ENCODE measurements at regions not wholly inside any gene's neighbourhood (a gene's known extent, or its start where the extent isn't known, plus 50 kb on each side); places are given as distances from the start of the nearest gene placed in this dataset.

DNA sequence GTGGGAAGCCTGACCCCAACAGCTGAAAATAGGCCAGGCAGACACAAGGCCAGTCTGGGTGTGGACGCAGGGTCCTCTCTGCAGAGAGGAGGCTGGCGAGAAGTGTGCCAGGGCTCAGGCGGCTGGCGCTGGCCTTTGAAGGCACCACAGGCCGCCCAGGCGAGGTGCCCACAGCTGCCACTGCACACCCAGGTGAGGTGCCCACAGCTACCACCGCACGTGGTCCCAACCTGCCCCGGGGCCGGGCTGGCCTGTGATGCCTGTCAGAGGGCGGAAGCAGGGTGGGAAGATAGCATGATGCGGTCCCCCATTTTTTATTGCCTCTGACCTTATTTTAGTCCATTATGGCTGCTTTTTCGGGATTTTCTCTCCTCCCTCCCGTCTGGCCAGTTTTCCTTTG is 1303.9 kb downstream of the BRD1 start:
- no peak for DNase-seq (ENCODE audit: low read depth in 3 of 3)

GRCh38 chr22:48523091-48523490 is 1304.6 kb downstream of the BRD1 start:
- DNase-seq (ENCODE audit: low read depth in 3 of 3), result no peak

DNA sequence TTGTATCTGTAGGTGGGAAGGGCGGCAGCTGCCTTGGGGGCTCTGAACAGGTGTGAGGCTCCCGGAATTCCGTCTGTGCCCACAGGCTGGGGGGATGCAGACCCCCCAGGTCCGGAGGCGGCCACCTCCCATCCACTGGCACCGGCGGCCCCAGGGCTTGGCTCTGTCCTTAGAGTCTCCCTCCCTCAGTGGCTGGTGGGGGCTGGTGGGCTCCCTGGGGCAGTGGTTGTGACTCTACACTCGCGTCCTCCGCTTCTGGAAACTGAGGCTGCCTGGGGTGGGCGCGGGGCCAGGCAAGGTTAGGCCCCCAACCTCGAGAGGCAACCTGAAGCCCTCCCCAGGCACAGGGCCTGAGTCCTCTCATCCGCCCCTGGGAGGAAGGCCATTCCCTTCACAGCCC is 1305.4 kb downstream of the BRD1 start:
- DNase-seq (ENCODE audit: low read depth in 3 of 3), result no peak

- DNase-seq (ENCODE audit: low read depth in 3 of 3), result no peak
These were observed 1306.6 kb downstream of the BRD1 start for GRCh38 chr22:48520884-48521588.

DNA sequence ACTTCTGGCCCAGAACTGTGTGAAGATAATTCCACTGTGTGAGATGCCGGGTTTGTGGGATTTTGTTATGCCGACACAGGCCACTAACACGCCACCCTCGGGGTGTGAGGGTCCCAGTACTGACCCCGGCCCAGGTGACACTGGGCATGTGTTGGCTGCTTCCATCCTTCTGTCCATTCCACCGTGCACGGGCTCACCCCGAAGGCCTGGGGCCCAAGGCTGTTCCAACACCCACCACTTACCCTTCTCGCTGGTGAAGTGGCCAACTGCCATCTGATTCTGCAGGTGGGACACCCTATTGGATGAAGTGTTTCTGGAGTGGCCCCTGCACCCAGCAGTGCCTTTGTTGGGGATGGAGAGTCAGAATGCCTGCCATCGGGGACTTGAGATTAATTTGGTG is 1307.5 kb downstream of the BRD1 start:
- DNase-seq (ENCODE audit: low read depth in 3 of 3), result no peak

- no peak for DNase-seq (ENCODE audit: low read depth in 3 of 3)
These were observed 1310.3 kb downstream of the BRD1 start for GRCh38 chr22:48517039-48518030.

- no peak for DNase-seq (ENCODE audit: low read depth in 3 of 3)
These were observed 1311.1 kb downstream of the BRD1 start for GRCh38 chr22:48516571-48516970.

DNA sequence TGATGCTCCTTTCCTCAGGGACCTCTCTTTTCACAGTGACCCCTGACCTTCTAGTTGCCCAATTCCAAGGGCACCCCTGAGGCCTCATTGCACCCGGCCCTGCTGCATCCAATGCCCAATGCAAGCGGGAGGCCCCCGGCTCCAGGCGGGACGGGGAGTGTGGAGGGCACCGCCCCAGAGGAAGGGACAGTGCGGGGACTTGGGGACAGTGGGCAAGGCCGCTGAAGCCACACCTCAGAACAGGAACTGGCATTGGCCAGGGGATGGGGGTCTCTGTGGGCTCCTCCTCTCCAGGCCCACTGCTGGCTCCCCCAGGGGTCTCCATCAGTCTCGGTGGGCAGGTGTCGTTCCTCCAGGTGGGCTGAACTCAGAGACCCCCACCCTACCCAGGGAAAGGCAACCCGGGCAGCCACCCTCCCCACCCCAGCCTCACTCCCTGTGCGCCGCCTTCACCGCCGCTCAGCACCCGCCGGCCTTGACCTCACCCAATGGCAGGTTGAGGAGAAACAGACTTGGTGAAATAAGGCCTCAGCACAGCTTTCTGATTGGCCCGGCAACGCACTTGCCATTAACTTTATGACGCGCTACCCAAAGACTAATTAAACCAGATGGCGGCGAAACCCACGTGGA is 1312.0 kb downstream of the BRD1 start:
- DNase-seq (ENCODE audit: low read depth in 3 of 3), result no peak

DNA sequence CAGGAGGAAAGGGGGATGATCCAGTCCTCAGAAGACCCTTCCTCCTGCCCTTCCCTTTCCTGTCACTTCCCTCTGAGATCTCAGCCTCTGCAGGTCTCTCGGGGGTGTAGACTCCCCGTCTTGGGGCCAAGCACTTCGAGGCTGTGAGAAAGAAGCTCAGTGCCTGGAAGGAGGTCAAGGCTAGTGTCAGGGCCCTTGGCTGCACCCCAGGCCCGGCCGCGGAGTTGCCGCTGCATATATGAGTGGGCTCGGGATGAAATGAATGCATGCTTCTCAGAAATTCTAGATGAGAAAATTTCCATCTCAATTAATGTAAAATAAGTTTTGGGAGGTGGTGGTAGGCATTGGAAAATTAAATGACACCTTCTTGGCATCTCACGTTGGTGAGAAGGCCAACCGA is 1313.7 kb downstream of the BRD1 start:
- no peak for DNase-seq (ENCODE audit: low read depth in 3 of 3)

- DNase-seq (ENCODE audit: low read depth in 3 of 3), result no peak
These were observed 1314.2 kb downstream of the BRD1 start for GRCh38 chr22:48513446-48513845.

DNA sequence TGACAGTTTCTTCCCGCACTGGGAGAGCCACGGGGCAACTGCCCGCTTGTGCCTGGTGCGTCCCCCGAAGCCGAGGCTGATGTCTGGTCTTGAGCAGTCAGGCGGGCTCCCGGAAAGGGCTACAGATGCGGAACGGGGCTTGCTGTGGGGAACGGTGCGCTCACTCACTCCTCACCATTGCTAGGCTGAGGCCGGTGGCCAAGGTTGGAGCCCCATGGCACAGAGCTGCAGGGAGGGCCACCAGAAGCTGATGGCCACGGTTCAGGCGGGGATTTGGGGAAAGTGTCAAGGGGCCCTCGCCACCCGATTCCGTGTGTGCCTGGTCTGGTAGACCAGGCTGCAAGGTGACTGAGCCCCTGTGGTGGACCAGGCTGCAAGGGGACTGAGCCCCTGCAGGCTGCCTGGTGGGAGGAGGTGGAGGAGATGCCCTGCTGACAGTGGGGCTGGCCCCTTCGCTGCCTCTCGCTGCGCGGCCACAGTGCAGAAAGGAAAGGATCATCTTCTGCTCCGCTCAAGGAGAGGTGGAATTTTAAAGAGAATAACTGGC is 1315.8 kb downstream of the BRD1 start:
- no peak for DNase-seq (ENCODE audit: low read depth in 3 of 3)

- DNase-seq (ENCODE audit: low read depth in 3 of 3), result no peak
These were observed 1316.5 kb downstream of the BRD1 start for GRCh38 chr22:48511211-48511610.

DNA sequence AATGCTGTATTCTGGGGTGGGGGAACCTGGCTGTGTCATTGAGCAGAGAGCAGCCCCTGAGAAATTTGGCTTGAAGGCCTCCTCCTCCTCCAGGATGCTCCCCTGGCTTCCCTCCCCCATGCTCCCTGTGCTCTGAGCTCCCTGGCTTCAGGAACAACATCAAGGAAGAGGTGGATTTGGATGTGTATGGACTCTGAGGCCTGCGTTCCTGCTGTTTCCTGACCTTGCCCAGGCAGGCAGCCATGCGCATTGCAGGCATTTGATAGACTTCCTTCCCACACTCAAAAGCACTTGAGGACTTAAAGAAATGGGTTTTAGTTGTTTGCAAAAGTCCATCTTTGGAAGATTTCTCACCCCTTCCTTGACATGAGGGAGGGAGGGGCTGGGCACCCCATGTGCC is 1317.1 kb downstream of the BRD1 start:
- no peak for DNase-seq (ENCODE audit: low read depth in 3 of 3)

DNA sequence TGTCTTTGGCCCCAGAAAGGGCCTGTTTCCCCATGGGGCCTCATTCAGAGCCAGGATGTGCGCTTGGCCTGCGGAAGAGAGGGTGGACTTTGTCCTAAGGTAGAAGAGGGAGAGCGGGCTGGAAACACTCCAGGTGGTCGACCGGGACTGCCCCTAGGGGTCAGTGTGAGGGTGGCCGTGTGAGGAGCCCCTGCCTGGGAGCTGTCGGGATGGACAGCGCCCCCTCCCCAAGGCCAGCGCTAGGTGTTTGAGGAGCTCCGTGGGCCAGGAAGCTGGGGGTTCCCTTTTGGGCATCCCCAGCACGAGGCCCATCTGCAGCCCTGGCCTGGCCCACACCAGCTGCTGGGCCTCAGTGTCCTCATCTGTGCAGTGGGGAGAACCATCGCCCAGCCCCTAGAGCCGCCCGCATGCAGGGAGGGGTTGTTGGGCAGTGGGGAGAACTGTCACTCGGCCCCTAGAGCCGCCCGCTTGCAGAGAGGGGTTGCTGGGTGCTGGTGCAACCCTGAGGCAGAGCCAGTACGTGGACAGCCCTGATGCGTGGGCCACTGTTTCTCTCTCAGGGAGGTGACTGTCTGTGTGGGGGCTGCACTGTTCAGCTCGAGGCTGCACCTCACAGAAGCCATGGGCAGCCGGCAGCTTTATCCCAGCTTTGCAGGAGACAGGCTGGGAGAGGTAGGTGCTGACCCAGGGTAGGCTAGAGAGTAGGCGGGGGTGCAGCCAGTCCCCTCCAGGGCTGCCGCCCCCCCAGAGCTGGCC is 1319.9 kb downstream of the BRD1 start:
- DNase-seq (ENCODE audit: low read depth in 3 of 3), result no peak

- no peak for DNase-seq (ENCODE audit: low read depth in 3 of 3)
These were observed 1320.5 kb downstream of the BRD1 start for GRCh38 chr22:48507171-48507570.

- no peak for DNase-seq (ENCODE audit: low read depth in 3 of 3)
These were observed 1321.0 kb downstream of the BRD1 start for GRCh38 chr22:48506506-48507145.

- no peak for DNase-seq (ENCODE audit: low read depth in 3 of 3)
These were observed 1321.8 kb downstream of the BRD1 start for GRCh38 chr22:48505891-48506290.

GRCh38 chr22:48504519-48505140 is 1323.0 kb downstream of the BRD1 start:
- DNase-seq (ENCODE audit: low read depth in 3 of 3), result no peak

GRCh38 chr22:48503876-48504275 is 1323.8 kb downstream of the BRD1 start:
- DNase-seq (ENCODE audit: low read depth in 3 of 3), result no peak

DNA sequence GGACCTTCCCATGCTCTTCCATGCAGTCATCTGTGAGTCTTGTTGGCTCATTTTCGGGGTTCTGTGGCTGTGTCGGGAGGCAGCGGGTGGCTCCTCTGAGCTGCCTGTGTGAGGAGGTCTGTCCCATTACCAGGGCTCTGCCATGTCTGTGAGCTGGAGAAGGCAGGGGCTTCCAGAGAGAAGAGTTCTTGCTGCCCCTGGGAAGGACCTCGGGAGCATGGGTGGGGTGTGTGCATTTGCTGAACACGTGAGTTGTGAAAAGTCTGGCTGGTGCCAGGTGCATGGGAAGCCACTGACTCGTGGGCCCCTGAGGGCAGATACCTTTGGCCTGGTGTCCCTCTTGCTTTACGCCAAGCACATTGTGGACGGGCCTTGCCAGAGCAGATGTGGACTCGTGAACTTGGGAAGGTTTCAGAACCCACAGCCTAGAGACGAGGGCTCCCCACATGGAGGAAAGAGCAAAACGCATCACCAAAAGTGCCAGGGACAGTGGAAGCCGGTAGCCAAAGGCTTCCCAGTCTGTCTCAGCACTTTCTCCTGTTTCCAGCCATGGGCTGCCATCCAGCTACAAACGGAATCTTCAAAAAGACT is 1324.5 kb downstream of the BRD1 start:
- no peak for DNase-seq (ENCODE audit: low read depth in 3 of 3)
